HG02678 (cell line): ENCODE measurements at regions not wholly inside any gene's neighbourhood (a gene's known extent, or its start where the extent isn't known, plus 50 kb on each side); places are given as distances from the start of the nearest gene placed in this dataset.
"Not testable (repeated sequence)": the region's sequence is repeated elsewhere in the genome, so short reads cannot be mapped to it uniquely, and the experiment has no call there.

Source experiments
- ATAC-seq: cut with Tn5 transposase; IDR thresholded peaks from one replicate; pipeline ENCODE4 v1.9.1; 2021; ENCODE audit warnings: mild to moderate bottlenecking, moderate library complexity; ENCODE audit not compliant: unreplicated experiment

DNA sequence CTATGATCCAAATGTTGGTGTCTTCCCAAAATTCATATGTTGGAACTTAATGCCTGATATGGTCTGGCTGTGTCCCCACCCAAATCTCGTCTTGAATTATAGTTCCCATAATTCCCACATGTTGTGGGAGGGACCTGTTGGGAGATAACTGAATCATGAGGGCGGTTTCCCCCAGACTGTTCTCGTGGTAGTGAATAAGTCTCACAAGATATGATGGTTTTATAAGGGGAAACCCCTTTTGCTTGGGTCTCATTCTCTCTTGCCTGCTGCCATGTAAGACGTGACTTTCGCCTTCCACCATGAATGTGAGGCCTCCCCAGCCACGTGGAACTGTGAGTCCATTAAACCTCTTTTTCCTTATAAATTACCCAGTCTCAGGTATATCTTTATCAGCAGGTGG lies 94.3 kb downstream of the ETS2 start:
- ATAC-seq, result not testable (repeated sequence)

DNA sequence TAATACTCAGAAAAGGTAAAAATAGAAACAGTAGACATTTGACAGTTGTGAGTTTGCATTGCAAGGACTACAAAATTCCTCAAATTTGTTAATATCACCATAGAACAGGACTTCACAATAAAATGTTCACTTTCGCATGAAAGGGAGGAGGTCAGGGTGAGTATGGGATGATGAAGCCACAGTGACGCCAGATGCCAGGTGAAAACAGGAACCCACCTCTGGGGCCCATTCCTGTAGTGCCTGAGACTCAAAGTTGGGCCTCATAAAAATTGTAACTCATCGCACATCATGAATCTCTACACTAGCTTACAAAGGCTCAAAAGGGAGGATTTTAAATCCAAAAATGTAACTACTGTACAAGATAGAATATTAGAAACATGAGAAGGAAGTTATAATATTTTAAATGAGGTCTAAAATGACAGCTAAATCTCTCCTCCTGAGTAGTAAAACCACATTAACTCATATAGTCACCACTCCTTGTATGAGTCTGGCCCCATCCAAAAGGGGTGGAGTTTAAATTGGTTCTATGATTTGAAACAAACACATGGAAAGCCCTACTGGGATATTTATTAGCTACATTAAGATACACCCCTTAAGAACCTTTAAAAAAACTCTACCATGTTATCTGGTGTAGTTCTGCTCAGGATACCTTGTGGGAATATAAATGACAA lies 93.7 kb downstream of the ETS2 start:
- no peak for ATAC-seq

DNA sequence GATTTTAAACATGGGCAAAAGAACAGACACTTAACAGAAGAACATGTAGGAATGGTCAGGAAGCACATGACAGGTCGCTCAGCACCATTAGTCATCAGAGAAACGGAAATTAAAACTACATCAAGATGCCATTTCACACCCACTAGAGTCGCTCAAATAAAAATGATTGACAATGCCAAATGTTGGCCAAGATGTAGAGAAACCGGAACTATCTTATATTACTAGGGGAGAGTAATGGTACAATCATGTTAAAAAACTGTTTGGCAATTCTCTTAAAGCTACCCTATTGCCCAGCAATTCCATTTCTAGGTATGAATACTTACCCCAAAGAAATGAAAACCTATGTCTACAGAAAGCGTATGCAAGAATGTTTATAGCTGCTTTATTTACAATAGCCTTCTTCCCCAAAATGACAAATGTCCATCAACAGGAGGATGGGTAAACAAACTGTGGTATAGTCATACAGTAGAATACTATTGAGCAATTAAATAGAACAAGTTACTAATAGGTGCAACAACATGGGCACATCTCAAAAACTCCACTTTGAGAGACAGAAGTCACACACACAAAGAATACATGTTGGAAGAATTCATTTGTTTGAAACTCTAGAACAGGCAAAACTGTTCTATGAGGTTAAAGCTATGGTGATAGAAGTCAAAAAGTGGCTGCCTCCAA lies 92.8 kb downstream of the ETS2 start:
- ATAC-seq, result no peak

DNA sequence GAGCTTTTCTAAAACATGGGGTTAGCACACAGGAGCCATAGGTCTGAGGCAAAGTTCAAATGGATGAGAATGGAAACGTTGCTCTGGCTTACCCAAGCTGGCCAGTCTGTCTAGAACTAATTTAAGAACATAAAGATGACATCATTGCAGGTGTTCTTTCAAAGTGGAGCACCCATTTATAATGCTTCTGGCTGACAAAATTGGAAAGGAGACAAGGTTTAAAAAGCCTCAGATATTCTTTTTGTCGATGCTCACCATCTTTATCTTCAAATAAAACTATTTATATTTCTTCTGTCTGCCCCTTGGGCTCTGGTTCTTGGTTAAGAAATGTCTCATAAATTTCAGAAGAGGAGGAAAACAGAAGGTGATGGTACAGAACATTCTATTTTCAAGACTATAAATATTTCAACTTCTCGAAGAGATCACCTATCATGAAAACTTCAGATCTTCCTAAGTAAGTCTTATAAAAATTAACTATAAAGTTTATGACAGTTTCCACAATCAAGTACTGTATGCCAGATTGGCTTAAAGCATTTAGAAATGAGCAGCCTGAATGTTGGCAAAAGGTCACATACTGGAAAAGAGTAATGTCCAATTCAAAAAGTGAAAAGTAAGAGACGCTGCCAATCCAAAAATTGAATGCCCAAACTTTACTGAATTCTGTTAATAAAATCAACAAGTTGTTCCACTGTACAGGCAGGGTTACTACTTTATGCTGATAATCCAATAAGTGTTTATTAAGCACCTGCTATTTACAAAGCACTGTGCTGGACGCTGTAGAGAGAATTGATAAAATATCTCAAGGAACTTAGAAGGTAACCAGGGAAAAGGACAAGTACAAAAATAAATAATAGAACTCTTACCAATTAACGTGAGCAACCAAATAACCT lies 92.0 kb downstream of the ETS2 start:
- ATAC-seq, result no peak

DNA sequence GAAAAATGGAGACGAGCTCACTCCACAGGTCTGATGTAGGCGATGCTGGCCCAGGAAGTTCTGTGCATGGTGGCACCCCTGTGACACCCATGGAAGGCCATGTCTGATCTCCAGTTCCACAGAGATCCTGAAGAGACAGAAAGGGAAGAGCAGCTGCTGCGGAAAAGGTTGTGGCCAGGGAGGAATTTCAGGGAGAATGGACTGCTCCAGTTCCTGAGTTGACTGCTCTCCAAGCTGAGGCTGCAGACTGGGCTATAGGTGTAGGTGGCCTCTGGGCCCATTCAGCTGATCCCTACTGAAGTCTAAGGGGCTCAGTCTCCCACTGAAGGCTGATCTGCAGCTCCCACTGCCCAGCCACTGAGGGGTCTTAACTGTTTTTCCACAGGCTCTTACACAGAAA lies 89.2 kb downstream of the ETS2 start:
- ATAC-seq, result no peak

DNA sequence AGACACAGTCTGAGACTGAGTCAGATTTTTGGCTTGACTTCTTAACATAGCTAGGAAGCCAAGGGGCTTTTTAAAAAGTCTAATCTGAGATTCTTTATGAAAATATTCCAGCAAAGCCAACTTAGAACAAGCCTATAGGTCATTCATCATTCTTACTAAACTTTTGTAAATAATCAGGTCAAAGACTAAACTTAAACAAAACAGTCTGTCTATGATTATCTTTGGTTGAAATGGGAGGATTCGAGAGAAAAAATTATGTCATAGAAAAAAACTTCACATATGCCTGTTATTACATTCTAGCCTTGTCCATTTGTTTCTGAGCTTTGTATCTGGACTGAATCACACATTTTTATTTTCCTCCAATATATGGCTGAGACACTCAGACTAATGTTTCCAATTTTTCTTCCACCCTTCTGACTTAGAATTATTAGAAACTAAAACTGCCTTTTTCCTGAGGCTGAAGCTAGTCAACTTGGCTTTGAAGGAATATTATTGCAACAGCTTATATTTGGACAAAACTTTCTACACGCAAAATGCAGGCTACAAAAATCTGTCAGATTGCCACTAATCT lies 83.3 kb downstream of the ETS2 start:
- ATAC-seq, result no peak

DNA sequence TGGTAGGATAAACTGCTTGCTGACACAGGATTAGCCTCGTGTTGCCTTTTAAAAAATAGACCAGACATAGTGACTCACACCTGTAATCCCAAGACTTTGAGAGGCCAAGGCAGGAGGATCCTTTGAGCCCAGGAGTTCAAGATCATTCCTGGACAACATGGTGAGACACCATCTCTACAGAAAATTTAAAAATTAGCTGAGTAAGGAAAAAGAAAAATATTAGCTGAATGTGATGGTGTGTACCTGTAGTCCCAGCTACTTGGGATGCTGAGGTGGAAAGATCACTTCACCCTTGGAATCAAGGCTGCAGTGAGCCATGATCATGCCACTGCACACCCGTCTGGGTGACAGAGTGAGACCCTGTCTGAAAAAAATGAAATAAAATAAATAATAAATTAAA lies 82.0 kb downstream of the ETS2 start:
- ATAC-seq, result no peak

DNA sequence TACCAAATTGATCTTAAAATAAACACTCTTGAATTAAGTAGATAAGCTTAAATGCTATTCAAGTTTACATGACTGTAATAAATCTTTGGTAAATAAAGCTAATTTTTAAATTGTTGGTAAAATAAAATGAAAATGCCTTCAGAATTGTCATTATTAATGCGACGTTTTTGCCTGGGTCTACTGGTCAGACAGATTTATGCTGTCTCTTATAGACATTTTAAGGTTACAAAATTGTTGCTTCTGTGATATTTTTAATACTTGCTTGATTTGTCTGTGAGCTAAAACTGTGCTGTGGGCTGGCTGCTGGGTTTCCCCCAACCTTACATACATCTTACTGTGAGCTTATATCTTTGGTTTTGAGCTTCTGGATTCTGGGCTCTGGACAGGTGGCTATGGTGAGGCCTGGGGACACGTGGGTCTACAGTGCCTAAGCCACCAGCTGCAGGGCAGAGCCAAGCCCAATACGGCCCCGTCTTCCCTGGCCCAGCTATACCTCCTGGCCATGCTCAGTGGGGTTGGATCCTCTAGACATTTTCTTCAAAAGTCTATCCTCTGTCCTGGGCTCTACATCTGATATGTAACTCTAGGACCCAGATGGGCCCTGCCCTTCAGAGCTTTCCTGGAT lies 81.4 kb downstream of the ETS2 start:
- no peak for ATAC-seq

DNA sequence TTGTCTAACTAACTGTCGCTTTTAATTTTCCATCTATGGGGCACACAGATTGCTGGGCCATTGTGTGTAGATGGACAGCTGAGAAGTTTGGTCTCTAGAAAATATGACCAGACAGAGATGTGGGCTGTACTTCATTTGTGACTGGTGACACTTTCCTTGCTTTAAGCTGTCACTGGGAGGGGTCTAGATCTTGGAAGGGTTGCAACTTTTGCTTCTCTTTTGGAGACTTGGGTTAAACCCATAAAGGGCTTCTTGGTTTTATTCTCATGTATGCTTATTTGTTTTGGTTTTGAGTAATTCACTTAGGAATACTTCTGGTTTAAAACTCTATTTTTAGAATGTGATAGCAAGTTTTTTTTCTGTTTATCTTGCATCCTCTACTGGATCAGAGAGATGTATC lies 80.2 kb downstream of the ETS2 start:
- no peak for ATAC-seq

DNA sequence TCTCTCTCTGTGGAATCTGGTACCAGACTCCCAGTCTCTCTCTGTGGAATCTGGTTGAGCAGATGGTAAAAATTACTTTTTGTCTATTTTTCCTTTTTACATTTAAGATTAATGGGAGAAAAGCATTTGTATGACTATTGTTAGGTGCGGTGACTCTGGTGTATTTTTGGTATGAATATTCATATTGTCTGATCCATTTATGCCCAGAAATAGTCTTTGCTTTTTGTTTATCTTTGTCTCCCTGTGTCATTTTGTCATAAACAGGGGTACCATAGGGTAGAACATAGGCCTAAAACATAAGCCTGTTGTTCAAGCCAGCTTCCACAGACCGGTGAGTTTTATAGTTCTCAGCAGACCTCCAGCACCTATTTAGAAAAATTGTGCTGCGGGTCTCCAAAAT lies 78.7 kb downstream of the ETS2 start:
- no peak for ATAC-seq

DNA sequence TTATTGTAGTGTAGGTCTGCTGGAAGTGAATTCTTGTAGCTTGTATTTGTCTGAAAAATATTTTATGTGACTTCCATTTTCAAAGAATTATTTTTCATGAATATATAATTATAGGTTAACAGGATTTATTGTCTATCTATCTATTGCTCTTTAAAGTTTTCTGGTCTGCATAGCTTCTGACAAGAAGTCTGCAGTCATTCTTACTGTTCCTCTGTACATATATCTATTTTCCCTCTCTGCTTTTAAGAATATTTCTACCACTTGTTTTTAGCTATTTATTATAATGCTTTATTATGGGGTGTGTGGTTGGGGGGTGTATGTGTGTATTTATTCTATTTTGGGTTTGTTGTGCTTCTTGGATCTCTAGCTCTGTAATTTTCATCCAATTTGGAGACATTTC lies 77.4 kb downstream of the ETS2 start:
- ATAC-seq, result no peak

DNA sequence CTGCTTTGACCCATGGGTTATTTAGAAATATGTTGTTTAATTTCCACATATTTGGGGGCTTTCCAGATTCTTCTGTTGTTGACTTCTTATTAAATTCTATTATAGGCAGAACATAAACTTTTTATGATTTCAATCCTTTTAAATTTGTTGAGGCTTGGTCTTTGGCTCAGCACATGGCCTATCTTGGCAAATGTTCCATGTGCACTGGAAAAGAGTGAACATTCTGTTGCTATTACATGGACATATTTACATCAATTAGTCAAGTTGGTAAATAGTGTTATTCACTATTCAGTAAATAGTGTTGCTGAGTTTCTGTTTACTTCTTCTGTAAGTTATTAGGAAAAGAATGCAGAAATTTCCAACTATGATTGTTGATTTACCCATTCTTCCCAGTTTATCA lies 75.4 kb downstream of the ETS2 start:
- no peak for ATAC-seq

DNA sequence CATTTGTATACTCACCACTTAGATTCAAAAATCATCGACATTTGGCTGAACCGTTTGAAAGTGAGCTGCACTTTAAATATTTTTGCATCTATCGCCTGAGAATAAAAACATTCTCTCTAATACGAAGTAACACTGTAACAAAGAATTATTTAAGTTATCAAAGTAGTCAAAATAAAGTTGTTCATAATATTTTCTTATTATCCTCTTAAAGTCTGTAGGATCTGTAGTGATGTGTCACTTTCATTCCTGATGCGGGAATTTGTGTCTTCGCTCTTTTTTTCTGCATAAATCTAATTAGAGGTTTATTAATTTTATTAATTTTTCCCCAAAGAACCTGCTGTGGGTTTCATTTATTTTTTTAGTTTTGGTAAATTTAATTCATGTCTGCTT lies 74.8 kb downstream of the ETS2 start:
- ATAC-seq, result no peak

DNA sequence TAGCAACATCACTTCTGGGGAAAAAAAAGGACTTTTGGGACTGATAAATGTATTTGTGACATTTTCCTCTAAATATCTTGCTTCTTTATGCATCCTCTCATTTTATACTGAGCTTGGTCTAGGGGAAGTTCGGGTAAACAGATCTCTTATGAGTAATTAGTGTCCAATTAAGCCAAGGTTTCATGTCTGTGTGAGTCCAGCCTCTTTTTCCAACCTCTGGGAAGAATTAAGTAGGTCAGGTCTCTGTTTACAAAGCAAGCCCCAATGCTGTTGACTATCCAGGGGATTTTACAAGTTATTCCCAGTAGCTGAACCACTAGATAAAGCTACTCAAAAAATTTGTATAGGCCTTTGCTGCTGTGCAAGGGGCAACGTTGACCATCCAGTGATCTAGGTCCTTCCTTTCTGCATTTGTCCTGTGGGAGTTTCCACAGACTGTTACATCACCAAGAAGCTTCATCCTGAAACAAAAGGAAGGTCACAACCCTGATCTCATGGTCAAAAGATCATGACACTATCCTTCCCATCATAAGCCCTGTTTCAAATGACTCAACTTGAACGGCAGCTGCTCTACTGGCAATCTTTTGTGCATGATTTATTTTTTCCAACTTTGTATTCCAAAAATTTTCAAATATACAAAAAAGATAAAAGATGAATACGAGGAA lies 74.3 kb downstream of the ETS2 start:
- ATAC-seq, result no peak

DNA sequence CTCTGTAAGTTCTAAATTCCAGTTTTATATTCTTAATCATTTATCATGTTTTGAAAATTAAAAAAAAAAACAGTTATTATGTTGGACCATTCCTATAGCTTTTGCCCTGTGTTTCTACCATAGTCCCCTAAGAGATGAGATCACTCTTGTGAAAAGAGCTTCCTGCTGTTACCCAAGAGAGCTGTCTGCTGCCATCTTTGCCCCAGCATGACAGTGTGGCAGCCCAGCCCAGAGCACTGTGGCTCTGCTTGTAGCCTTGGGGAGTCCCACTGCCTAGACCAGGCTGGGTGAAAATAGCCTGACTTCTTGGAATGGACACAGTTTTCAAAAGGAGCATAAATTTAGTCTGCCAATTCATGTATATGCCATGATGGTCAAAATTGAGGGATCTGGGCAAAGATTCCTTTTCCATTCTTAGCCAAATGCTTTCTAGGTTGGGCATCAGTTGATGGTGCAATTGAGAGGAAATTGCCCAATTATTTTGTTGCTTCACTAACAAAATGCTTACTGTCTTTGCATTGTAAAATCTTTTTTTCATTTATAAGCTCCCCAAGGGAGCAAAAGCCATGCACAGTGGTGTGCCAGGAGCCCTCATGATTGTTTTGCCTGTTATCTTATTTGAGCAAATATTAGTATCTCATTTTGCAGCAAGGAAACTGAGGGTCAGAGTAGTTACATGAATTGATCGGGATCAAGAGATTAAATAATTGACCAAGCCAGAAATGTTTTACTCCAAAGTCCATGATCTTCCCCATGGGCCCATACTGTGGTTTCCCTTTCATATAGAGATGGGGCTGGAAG lies 72.8 kb downstream of the ETS2 start:
- ATAC-seq, result no peak

DNA sequence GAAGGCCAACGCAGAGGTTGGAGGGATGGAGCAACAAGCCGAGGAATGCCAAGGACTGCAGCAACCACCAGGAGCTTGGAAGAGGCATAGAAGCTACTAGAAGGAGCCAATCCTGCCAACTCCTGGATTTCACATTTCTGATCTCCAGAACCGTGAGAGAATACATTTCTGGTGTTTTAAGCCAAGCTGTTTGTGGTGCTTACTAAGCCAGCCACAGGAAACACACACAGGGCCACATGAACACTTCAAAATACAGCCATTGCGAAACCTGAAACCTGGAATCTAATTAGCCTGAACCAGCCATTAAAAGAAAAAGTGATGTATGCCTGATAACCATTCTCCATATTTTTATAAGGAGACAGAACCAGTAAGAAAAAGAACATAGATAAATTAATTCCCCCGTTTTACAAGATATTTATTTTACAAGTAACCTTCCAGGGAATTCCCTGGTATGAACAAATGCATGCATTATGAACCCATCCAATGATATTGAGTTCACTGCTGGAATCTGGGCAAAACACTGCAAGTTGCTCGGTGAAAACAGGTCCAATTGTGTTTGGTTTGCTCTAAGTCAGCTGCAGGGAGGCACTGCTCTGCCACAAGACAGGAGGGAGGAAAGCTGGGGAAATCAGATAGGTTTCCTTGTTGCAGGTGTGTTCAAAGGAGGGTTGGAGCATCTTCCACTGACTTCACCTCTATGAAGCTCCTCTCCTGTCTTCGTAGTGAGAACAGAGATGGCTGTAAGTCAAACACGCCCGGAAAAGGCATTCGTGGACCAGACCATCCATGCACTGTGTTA lies 70.2 kb downstream of the ETS2 start:
- ATAC-seq, result no peak
